DOHH2 (cell line): ENCODE measurements at regions not wholly inside any gene's neighbourhood (a gene's known extent, or its start where the extent isn't known, plus 50 kb on each side); places are given as distances from the start of the nearest gene placed in this dataset.

Source experiments
- EZH2phosphoT487 ChIP-seq: fragments of 200-600 bp; sonication (generic); IDR thresholded peaks from 2 replicates; pipeline ENCODE4 v1.6.1; 2017; ENCODE audit warnings: borderline replicate concordance, mild to moderate bottlenecking, antibody characterized with exemption, low read length, moderate library complexity, mixed read lengths
- TF ChIP-seq, protein P1 (sequence below): fragments of 200-600 bp; sonication (generic); IDR thresholded peaks from one replicate; pipeline ENCODE4 v1.5.1; 2014; ENCODE audit warnings: antibody characterized with exemption, mild to moderate bottlenecking, low read depth, low read length; ENCODE audit not compliant: poor library complexity, severe bottlenecking

DNA sequence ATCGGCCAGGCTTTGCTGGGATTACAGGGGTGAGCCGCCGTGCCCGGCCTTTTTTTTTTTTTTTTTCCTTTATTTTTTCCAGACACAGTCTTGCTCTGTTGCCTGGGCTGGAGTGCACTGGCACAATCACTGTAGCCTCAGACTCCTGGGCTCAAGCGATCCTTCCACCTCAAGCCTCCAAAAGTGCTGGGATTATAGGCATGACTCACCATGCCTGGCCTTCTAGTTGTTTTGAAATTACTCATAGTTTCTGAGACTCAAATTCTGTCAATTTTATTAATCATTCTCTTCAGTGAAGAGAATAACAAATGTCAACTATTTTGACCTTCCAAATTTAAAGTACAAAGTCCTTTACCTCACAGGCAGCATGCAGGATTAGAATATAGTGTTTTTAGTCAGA, 374.5 kb downstream of the PLA2G4A start:
- TF ChIP-seq, protein P1, sequence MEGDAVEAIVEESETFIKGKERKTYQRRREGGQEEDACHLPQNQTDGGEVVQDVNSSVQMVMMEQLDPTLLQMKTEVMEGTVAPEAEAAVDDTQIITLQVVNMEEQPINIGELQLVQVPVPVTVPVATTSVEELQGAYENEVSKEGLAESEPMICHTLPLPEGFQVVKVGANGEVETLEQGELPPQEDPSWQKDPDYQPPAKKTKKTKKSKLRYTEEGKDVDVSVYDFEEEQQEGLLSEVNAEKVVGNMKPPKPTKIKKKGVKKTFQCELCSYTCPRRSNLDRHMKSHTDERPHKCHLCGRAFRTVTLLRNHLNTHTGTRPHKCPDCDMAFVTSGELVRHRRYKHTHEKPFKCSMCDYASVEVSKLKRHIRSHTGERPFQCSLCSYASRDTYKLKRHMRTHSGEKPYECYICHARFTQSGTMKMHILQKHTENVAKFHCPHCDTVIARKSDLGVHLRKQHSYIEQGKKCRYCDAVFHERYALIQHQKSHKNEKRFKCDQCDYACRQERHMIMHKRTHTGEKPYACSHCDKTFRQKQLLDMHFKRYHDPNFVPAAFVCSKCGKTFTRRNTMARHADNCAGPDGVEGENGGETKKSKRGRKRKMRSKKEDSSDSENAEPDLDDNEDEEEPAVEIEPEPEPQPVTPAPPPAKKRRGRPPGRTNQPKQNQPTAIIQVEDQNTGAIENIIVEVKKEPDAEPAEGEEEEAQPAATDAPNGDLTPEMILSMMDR: no peak
- TF ChIP-seq EZH2phosphoT487: no peak
